HepG2 (cell line): ENCODE measurements at regions not wholly inside any gene's neighbourhood (a gene's known extent, or its start where the extent isn't known, plus 50 kb on each side); places are given as distances from the start of the nearest gene placed in this dataset.

Source experiments
- ATF2 ChIP-seq: sonication (generic); formaldehyde crosslinking; IDR thresholded peaks from 2 replicates; pipeline ENCODE4 v1.4.0; 2020; ENCODE audit warnings: missing genetic modification reagents
- CREBL2 ChIP-seq: sonication (generic); formaldehyde crosslinking; IDR thresholded peaks from 2 replicates; pipeline ENCODE4 v1.8.1; 2023; ENCODE audit warnings: missing genetic modification reagents, mild to moderate bottlenecking, borderline replicate concordance
- CREM ChIP-seq, 2 experiments: sonication (generic) in 1 of 2; formaldehyde crosslinking in 1 of 2; IDR thresholded peaks; 2 replicates each; pipeline versions ENCODE4 v1.4.0 to v1.6.1; 2016 to 2020; ENCODE audit warnings: antibody characterized with exemption in 1 of 2, mild to moderate bottlenecking in 1 of 2, missing genetic modification reagents in 1 of 2
- ELF1 ChIP-seq: sonication (generic); formaldehyde crosslinking; IDR thresholded peaks from 2 replicates; pipeline ENCODE4 v1.4.0; 2020; ENCODE audit warnings: missing genetic modification reagents
- EP300 ChIP-seq, 3 experiments: sonication (generic) in 1 of 3; formaldehyde crosslinking in 1 of 3; IDR thresholded peaks; 2 replicates each; pipeline versions ENCODE4 v1.5.1 to v1.6.1; 2011 to 2020; ENCODE audit warnings: low read depth in 2 of 3, low read length in 2 of 3, borderline replicate concordance in 1 of 3, improper control_type of control experiment in 1 of 3, mild to moderate bottlenecking in 1 of 3, missing genetic modification reagents in 1 of 3, moderate library complexity in 1 of 3
- HMG20A ChIP-seq: IDR thresholded peaks from 2 replicates; pipeline ENCODE4 v1.6.1; 2016; ENCODE audit warnings: borderline replicate concordance
- KIAA2018 ChIP-seq: sonication (generic); formaldehyde crosslinking; IDR thresholded peaks from 2 replicates; pipeline ENCODE4 v1.5.0; 2020; ENCODE audit warnings: mild to moderate bottlenecking, missing genetic modification reagents, borderline replicate concordance
- NR2F1 ChIP-seq, 2 experiments: fragments of 450-650 bp in 1 of 2; formaldehyde crosslinking in 1 of 2; IDR thresholded peaks; 2 replicates each; pipeline versions ENCODE4 v1.5.0 to v1.6.1; 2016 to 2020; ENCODE audit warnings: mild to moderate bottlenecking in 1 of 2, missing compliant biosample characterization in 1 of 2, missing genetic modification reagents in 1 of 2, moderate library complexity in 1 of 2
- SMYD3 ChIP-seq: sonication (generic); formaldehyde crosslinking; IDR thresholded peaks from 2 replicates; pipeline ENCODE4 v1.8.1; 2023; ENCODE audit warnings: mild to moderate bottlenecking, missing genetic modification reagents
- SNRNP70 ChIP-seq: fragments of 200-400 bp; formaldehyde crosslinking; IDR thresholded peaks from 2 replicates; pipeline ENCODE4 v1.6.1; 2017; ENCODE audit warnings: mild to moderate bottlenecking, low read depth, low read length, moderate library complexity
- ZNF362 ChIP-seq: sonication (generic); formaldehyde crosslinking; IDR thresholded peaks from 2 replicates; pipeline ENCODE4 v1.4.0; 2020; ENCODE audit warnings: missing genetic modification reagents, mild to moderate bottlenecking, borderline replicate concordance
- ZSCAN12 ChIP-seq: sonication (generic); formaldehyde crosslinking; IDR thresholded peaks from 2 replicates; pipeline ENCODE4 v1.9.0; 2021; ENCODE audit warnings: mild to moderate bottlenecking, missing genetic modification reagents
- ZSCAN5A ChIP-seq: sonication (generic); formaldehyde crosslinking; IDR thresholded peaks from 2 replicates; pipeline ENCODE4 v1.8.0; 2022; ENCODE audit warnings: mild to moderate bottlenecking, missing genetic modification reagents, borderline replicate concordance

GRCh38 chr12:115437061-115437567 is 753.1 kb upstream of the TBX3 start (continued):
- TF ChIP-seq ZNF362 (CRISPR knock-in tag) (0 out of 2 replicates have a peak, but pooled peaks have one; percentile 26), SMYD3 (CRISPR knock-in tag) (no peak), ATF2 (CRISPR knock-in tag) (0 out of 2 replicates have a peak, but pooled peaks have one; percentile 28), ZSCAN5A (CRISPR knock-in tag) (peak; percentile 51; the same call in 1 of the 2 replicates), CREM (IDR thresholded peaks at IDR 0.05) (peak; percentile 53; the same call in 1 of the 2 replicates), CREM (CRISPR knock-in tag; IDR thresholded peaks at IDR 0.05) (no peak), HMG20A (CRISPR knock-in tag) (peak; percentile 85; the same call in 1 of the 2 replicates), NR2F1 (CRISPR knock-in tag; IDR thresholded peaks at IDR 0.05) (peak; percentile 49 to 64; a peak in 3 of 4 replicates), ZSCAN12 (no peak), ELF1 (CRISPR knock-in tag) (peak; percentile 65), SNRNP70 (no peak), EP300 (IDR thresholded peaks at IDR 0.05; ENCODE audit: low read depth in 2 of 2, low read length in 2 of 2) (peak in 1 of 2 experiments; percentile 59; a peak in 1 of 4 replicates), EP300 (CRISPR knock-in tag; IDR thresholded peaks at IDR 0.05; ENCODE audit: borderline replicate concordance) (no peak; the same call in 1 of the 2 replicates), CREBL2 (no peak), KIAA2018 (CRISPR knock-in tag) (no peak)
